ENCODE measurements at regions not wholly inside any gene's neighbourhood (a gene's known extent, or its start where the extent isn't known, plus 50 kb on each side); places are given as distances from the start of the nearest gene placed in this dataset.

DNA sequence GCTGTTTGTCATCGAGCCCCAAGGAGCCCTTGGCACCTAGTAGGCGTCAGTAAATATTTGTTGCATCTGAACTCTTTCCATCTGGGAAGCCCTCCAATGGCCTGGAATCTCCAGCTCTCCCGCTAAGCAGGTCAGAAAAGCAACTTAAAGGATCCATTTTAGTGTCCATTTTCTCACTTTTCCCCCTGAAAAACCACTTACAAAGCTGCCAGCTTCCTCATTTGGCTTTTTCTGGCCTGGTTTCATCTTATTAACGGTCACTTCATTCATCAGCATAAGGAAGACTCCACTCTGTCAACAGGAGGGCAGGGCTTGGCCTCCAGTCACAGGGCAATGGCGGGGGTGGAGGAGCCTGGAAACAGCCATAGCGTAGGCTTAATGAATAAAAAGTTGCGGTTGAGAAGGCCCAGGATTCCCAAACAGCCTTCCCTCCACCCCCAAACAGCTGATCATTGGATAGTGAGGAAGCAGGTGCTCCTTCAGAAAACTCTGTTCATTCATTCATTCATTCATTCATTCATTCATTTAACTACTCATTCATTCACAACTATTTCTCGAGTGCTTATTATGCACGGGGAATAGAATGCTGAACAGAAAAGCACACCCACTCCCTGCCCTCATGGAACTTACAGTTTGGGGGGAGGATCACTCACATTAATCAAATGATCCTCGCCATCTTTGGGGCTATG lies 104.5 kb upstream of the RCN1 start:
- Histone ChIP-seq H3K4me1 (ENCODE audit: insufficient read depth, poor library complexity, severe bottlenecking) (no peaks in the 10 kb centered on the region), H3K36me3 (ENCODE audit: low read depth) (no peaks in the 10 kb centered on the region), H3K27ac (ENCODE audit: poor library complexity, severe bottlenecking) (no peak overlapping the region), H3K9me3 (ENCODE audit: severe bottlenecking) (no peaks in the 10 kb centered on the region), H3K4me3 (ENCODE audit: severe bottlenecking) (no peak overlapping the region), H3K27me3 (ENCODE audit: insufficient read depth, poor library complexity, severe bottlenecking) (peaks cover 30% of the 10 kb centered on the region)
- no peak for DNase-seq (ENCODE audit: low spot score)
- TF ChIP-seq, protein P1, sequence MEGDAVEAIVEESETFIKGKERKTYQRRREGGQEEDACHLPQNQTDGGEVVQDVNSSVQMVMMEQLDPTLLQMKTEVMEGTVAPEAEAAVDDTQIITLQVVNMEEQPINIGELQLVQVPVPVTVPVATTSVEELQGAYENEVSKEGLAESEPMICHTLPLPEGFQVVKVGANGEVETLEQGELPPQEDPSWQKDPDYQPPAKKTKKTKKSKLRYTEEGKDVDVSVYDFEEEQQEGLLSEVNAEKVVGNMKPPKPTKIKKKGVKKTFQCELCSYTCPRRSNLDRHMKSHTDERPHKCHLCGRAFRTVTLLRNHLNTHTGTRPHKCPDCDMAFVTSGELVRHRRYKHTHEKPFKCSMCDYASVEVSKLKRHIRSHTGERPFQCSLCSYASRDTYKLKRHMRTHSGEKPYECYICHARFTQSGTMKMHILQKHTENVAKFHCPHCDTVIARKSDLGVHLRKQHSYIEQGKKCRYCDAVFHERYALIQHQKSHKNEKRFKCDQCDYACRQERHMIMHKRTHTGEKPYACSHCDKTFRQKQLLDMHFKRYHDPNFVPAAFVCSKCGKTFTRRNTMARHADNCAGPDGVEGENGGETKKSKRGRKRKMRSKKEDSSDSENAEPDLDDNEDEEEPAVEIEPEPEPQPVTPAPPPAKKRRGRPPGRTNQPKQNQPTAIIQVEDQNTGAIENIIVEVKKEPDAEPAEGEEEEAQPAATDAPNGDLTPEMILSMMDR (IDR thresholded peaks at IDR 0.05; ENCODE audit: poor library complexity, severe bottlenecking) = no peak
- ATAC-seq (ENCODE audit: low read depth) = no peak

DNA sequence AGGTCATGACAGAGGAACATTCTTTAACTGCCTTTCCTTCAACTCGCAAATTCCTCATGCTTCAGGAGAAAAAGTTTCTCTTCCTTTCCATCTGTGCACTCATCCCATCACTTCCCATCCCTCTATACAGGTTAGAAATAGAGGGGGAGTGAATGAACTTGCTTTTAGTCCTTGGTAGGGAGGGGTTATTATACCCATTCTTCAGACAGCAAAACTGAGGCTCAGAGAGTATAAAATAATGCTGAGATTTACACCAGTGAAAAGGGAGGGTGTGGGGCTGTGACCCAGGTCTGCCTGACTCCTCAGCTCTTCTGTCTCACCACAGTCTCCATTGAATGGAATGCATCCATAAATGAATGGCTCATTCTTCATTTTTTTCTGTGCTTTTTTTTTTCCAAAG lies 109.4 kb upstream of the RCN1 start:
- H3K9me3 ChIP-seq (ENCODE audit: severe bottlenecking) = no peaks in the 10 kb centered on the region
- no peak overlapping the region for H3K27ac ChIP-seq (ENCODE audit: poor library complexity, severe bottlenecking)
- H3K27me3 ChIP-seq (ENCODE audit: insufficient read depth, poor library complexity, severe bottlenecking) = peaks cover 5% of the 10 kb centered on the region
- no peak overlapping the region for H3K4me3 ChIP-seq (ENCODE audit: severe bottlenecking)
- TF ChIP-seq, protein P1 (IDR thresholded peaks at IDR 0.05; ENCODE audit: poor library complexity, severe bottlenecking) = no peak
- ATAC-seq (ENCODE audit: low read depth) (no peak), DNase-seq (ENCODE audit: low spot score) (no peak)
- no peaks in the 10 kb centered on the region for H3K4me1 ChIP-seq (ENCODE audit: insufficient read depth, poor library complexity, severe bottlenecking)
- no peaks in the 10 kb centered on the region for H3K36me3 ChIP-seq (ENCODE audit: low read depth)

DNA sequence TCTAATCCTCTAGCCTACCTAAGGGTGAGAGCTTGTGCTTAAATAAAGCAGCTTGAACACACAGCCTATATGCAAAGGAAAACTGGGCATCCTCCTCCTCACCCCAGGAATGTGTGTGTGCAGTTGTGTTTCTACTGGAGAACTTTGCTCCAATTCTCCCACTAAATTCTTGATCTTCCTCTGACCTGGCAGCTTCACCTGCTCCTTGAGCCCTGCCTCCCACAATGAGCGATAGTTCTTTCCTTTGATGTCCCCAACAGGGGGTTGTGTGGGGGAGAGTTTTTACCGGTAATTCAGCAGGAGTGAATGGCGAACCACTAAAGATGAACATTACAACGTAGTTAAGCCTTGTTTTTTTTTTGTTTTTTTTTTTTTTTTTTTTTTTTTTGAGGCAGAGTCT lies 113.5 kb upstream of the RCN1 start:
- Histone ChIP-seq H3K36me3 (ENCODE audit: low read depth) (no peaks in the 10 kb centered on the region), H3K9me3 (ENCODE audit: severe bottlenecking) (no peaks in the 10 kb centered on the region), H3K4me1 (ENCODE audit: insufficient read depth, poor library complexity, severe bottlenecking) (peaks cover 7% of the 10 kb centered on the region), H3K4me3 (ENCODE audit: severe bottlenecking) (no peak overlapping the region), H3K27ac (ENCODE audit: poor library complexity, severe bottlenecking) (no peak overlapping the region), H3K27me3 (ENCODE audit: insufficient read depth, poor library complexity, severe bottlenecking) (no peaks in the 10 kb centered on the region)
- TF ChIP-seq, protein P1 (IDR thresholded peaks at IDR 0.05; ENCODE audit: poor library complexity, severe bottlenecking) = no peak
- ATAC-seq (ENCODE audit: low read depth) (no peak), DNase-seq (ENCODE audit: low spot score) (no peak)

DNA sequence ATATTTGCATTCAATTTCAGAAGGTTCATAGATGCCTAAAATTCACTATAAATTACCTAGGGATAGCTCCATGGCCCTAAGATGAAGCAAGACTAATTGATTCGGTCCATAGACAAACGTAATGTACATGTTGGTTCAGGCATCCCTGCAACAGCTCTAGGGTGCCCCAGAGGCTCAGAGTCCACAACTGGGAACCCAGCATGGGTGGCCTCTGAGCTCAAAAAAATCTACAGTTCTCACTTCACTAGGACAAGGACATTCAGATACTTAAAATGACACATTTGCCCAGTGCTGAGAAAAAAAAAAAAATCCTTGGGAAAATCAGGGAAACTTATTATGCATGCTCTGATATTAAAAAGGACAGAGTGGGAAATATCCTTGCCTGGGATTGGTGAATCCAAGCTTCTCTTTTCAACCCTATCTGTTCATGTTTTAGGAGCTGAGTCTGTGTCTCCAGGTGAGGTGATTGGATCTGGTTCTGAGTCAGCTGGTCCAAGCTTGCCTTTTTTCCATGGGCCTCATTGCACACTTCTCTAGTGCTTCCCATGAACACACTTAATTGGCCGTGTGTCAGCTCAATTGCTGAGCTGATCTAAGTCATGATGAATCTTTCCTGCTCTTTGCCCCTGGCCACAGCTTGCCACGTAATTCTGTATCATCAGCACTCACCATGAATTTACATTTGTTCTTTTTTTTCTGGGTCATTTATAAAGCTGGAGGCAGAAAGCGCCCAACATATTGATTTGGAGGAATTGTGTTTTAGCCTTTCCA lies 116.3 kb upstream of the RCN1 start:
- Histone ChIP-seq H3K4me1 (ENCODE audit: insufficient read depth, poor library complexity, severe bottlenecking) (peaks cover 7% of the 10 kb centered on the region), H3K4me3 (ENCODE audit: severe bottlenecking) (no peak overlapping the region), H3K36me3 (ENCODE audit: low read depth) (no peaks in the 10 kb centered on the region), H3K9me3 (ENCODE audit: severe bottlenecking) (no peaks in the 10 kb centered on the region), H3K27me3 (ENCODE audit: insufficient read depth, poor library complexity, severe bottlenecking) (no peaks in the 10 kb centered on the region), H3K27ac (ENCODE audit: poor library complexity, severe bottlenecking) (no peak overlapping the region)
- ATAC-seq (ENCODE audit: low read depth) (peak; percentile 98), DNase-seq (ENCODE audit: low spot score) (peak; percentile 73)
- TF ChIP-seq, protein P1 (IDR thresholded peaks at IDR 0.05; ENCODE audit: poor library complexity, severe bottlenecking) = no peak

DNA sequence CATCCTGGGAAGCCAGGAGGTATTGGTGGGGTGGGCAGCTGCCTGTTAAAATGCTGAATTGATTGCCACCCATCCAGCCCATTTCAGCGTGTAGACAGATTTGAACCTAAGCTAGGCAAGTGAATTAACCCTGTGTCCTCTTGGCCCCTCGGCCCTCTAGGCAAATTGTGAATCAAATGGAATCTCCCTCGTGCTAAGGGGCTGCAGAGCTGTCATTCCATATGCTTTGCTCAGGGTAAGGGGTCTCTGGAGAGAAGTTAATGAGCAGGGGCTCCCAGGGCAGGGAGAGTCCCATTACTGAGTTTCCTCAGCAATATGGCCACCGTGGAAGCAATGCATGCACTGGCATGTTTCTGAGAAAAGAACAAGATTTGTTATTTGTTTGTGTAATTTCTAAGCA lies 117.7 kb upstream of the RCN1 start:
- Histone ChIP-seq H3K9me3 (ENCODE audit: severe bottlenecking) (no peaks in the 10 kb centered on the region), H3K36me3 (ENCODE audit: low read depth) (no peaks in the 10 kb centered on the region), H3K4me3 (ENCODE audit: severe bottlenecking) (no peak overlapping the region), H3K27me3 (ENCODE audit: insufficient read depth, poor library complexity, severe bottlenecking) (no peaks in the 10 kb centered on the region), H3K4me1 (ENCODE audit: insufficient read depth, poor library complexity, severe bottlenecking) (peaks cover 7% of the 10 kb centered on the region), H3K27ac (ENCODE audit: poor library complexity, severe bottlenecking) (no peak overlapping the region)
- no peak for DNase-seq (ENCODE audit: low spot score)
- TF ChIP-seq, protein P1 (IDR thresholded peaks at IDR 0.05; ENCODE audit: poor library complexity, severe bottlenecking) = no peak
- no peak for ATAC-seq (ENCODE audit: low read depth)

All from RWPE2 (cell line).